Neural crest cell (in vitro differentiated cells): ENCODE measurements at regions not wholly inside any gene's neighbourhood (a gene's known extent, or its start where the extent isn't known, plus 50 kb on each side); places are given as distances from the start of the nearest gene placed in this dataset.

Experiments
- DNase-seq: peaks from one replicate; pipeline ENCODE4 v3.0.0; 2021; ENCODE audit warnings: low read depth, mixed read lengths, low spot score
- H3K27ac Mint-ChIP-seq: one replicate; pipeline ENCODE4 v1.8.0; 2021; ENCODE audit warnings: mild to moderate bottlenecking, mixed read lengths; ENCODE audit not compliant: unreplicated experiment
- H3K27me3 Mint-ChIP-seq: 2 replicates; pipeline ENCODE4 v1.8.0; 2021; ENCODE audit warnings: low read depth, mild to moderate bottlenecking, mixed read lengths
- H3K36me3 Mint-ChIP-seq: 2 replicates; pipeline ENCODE4 v1.8.0; 2021; ENCODE audit warnings: low read depth, mild to moderate bottlenecking, mixed read lengths
- H3K4me1 Mint-ChIP-seq: 2 replicates; pipeline ENCODE4 v1.8.0; 2021; ENCODE audit warnings: mixed read lengths
- H3K4me3 Mint-ChIP-seq: one replicate; pipeline ENCODE4 v1.8.0; 2021; ENCODE audit warnings: mild to moderate bottlenecking, mixed read lengths
- H3K9me3 Mint-ChIP-seq: 2 replicates; pipeline ENCODE4 v1.8.0; 2021; ENCODE audit warnings: mixed read lengths
- TF ChIP-seq, protein P1 (sequence below): fragments of 200-600 bp; sonication (generic); conservative IDR thresholded peaks from 2 replicates; pipeline ENCODE4 v1.5.0; 2021; ENCODE audit warnings: antibody characterized with exemption, mild to moderate bottlenecking

DNA sequence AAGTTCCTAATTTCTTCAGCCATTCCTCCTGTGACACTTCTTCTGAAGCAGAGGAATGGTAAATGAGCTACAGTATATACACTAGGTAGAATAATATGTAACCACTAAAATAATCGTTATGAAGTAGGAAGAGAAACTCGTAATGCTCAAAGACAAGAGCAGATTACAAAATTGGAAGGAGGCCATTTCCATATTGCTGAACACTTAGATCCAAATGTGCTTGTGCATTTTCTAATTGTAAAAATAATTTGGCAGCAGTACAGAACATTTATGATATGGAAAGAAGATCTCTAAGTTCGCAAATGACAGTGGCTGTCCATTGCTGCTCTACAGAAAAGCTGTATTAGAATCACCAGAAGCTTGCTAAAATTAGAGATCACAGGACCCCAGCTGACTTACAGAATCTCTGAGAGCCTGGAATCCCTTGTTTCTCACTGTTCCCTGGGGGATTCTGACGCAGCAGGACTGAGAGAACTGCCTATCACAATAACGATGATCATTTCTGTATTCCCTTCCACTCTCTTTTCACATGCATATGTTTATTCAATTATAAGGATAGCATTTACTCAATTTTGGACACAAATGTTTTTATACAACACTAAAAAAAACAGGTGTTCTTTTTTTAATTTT, 242.1 kb downstream of the OMA1 start:
- Mint-ChIP-seq H3K27me3 (no peaks in the 10 kb centered on the region), H3K9me3 (no peaks in the 10 kb centered on the region), H3K27ac (no peak overlapping the region), H3K36me3 (no peaks in the 10 kb centered on the region), H3K4me1 (no peaks in the 10 kb centered on the region), H3K4me3 (no peak overlapping the region)
- TF ChIP-seq, protein P1, sequence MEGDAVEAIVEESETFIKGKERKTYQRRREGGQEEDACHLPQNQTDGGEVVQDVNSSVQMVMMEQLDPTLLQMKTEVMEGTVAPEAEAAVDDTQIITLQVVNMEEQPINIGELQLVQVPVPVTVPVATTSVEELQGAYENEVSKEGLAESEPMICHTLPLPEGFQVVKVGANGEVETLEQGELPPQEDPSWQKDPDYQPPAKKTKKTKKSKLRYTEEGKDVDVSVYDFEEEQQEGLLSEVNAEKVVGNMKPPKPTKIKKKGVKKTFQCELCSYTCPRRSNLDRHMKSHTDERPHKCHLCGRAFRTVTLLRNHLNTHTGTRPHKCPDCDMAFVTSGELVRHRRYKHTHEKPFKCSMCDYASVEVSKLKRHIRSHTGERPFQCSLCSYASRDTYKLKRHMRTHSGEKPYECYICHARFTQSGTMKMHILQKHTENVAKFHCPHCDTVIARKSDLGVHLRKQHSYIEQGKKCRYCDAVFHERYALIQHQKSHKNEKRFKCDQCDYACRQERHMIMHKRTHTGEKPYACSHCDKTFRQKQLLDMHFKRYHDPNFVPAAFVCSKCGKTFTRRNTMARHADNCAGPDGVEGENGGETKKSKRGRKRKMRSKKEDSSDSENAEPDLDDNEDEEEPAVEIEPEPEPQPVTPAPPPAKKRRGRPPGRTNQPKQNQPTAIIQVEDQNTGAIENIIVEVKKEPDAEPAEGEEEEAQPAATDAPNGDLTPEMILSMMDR, result no peak
- no peak for DNase-seq

GRCh38 chr1:58303841-58304240, 242.7 kb downstream of the OMA1 start:
- no peak overlapping the region for H3K4me3 Mint-ChIP-seq
- no peaks in the 10 kb centered on the region for H3K27me3 Mint-ChIP-seq

DNA sequence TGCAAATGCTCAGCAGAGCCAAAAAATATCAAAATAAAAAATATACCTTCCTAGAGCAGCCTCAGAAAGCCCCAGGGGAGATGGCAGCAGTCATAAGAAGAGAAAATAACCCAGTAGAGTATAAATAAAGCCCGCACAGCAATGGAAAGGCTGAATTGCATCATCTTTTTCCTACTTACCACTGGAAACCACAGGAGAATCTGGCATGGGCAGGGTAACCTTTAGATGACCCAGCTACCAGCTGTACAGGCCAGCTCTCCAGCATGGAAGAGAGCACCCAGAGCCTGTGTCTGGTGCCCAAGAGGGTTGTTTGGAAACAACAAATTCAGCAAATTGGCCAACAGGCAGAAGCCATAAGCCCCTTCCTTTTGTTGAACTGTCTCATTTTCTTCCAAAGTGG, 253.1 kb downstream of the OMA1 start:
- Mint-ChIP-seq H3K4me1 (no peaks in the 10 kb centered on the region), H3K27ac (no peak overlapping the region), H3K27me3 (peaks cover 4% of the 10 kb centered on the region), H3K9me3 (peaks cover 2% of the 10 kb centered on the region), H3K36me3 (no peaks in the 10 kb centered on the region), H3K4me3 (no peak overlapping the region)
- TF ChIP-seq, protein P1, result no peak
- DNase-seq, result no peak

More at GRCh38 chr1:58303841-58304240, 242.7 kb downstream of the OMA1 start:
- TF ChIP-seq, protein P1, result no peak
- DNase-seq, result no peak
- H3K4me1 Mint-ChIP-seq, result no peaks in the 10 kb centered on the region
- H3K36me3 Mint-ChIP-seq, result no peaks in the 10 kb centered on the region
- no peak overlapping the region for H3K27ac Mint-ChIP-seq
- H3K9me3 Mint-ChIP-seq, result no peaks in the 10 kb centered on the region

DNA sequence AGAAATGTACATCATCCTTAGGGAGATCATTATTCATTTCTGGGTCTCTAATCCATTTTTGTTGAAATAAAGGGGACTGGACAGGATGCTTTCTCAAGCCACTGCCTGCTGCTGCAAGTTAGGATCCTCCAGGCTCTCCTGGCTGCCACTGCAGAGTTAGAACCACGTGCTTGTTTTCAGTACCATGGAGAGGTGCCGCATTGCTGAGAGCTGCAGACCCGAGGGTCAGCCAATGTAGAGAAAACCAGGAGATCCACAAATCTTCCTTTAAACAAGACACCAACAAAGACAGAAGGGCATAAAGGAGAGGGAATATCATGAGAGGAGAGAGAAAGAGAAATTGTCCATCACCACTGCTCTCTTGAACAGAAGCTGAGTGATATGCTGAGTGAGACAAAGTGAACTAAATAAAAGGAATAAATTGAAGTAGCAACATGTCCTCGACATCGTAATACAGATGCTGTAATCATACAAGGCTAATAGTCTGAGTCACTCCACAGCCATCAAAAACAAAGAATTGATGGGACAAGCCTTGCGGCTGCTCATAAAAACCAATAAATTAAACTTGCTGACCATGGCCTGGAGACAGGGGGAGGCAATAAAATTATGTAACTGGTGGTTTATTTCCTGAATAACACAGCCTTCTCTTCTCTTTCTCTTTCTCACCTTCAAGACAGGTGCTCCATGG, 255.7 kb downstream of the OMA1 start:
- Mint-ChIP-seq H3K9me3 (no peaks in the 10 kb centered on the region), H3K36me3 (no peaks in the 10 kb centered on the region), H3K4me3 (no peak overlapping the region), H3K27me3 (peaks cover 4% of the 10 kb centered on the region), H3K4me1 (no peaks in the 10 kb centered on the region), H3K27ac (no peak overlapping the region)
- DNase-seq, result peak; percentile 62
- TF ChIP-seq, protein P1, result no peak

GRCh38 chr1:58288624-58289142, 257.8 kb downstream of the OMA1 start:
- Mint-ChIP-seq H3K27ac (no peak overlapping the region), H3K4me3 (no peak overlapping the region), H3K4me1 (peaks cover under 1% of the 10 kb centered on the region), H3K36me3 (no peaks in the 10 kb centered on the region), H3K27me3 (peaks cover 4% of the 10 kb centered on the region), H3K9me3 (no peaks in the 10 kb centered on the region)
- DNase-seq, result no peak
- TF ChIP-seq, protein P1, result no peak
